HG03066 (cell line): ENCODE measurements at regions not wholly inside any gene's neighbourhood (a gene's known extent, or its start where the extent isn't known, plus 50 kb on each side); places are given as distances from the start of the nearest gene placed in this dataset.
A peak's percentile ranks its signal among the peaks of the same experiment; 100 is the strongest.

Experiments used
- ATAC-seq: cut with Tn5 transposase; IDR thresholded peaks from one replicate; pipeline ENCODE4 v1.9.1; 2021; ENCODE audit warnings: low read depth; ENCODE audit not compliant: unreplicated experiment

DNA sequence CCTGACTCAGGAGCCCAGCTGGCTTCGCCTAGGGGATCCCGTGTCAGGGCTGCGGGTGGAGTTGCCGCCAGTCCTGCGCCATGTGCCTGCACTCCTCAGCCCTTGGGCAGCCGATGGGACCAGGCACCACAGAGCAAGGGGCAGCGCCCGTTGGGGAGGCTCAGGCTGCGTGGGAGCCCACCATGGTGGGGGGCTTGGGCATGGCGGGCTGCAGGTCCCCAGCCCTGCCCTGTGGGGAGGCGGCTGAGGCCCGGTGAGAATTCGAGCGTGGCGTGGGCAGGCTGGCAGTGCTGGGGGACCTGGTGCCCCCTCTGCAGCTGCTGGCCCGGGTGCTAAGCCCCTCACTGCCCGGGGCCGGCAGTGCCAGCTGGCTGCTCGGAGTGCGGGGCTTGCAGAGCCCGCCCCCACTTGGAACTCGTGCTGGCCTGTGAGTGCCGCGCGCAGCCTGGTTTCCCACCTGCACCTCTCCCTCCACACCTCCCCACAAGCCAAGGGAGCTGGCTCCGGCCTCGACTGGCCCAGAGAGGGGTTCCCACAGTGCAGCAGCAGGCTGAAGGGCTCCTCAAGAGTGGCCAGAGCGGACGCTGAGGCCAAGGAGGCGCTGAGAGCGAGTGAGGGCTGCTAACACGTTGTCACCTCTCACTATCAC lies 135.1 kb upstream of the SEL1L start:
- no peak for ATAC-seq

DNA sequence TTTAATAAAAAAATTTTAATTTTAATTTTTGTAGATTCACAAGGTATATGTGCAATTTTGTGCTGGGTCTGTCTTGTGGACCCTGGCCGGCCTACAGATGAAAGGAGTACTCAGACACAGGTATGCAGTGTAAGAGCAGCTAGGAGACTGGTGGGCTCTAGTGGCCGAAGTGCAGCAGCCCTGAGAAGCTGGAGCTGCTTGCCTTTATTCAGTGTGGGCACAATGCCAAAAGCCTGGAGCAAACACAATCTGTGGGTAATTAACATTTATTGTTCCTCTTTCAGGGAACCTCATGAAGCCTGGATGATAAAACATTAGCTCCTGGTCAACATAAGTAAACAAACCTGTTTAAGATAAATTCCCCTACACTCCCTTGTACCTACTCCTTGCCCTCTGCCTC lies 135.7 kb upstream of the SEL1L start:
- no peak for ATAC-seq

DNA sequence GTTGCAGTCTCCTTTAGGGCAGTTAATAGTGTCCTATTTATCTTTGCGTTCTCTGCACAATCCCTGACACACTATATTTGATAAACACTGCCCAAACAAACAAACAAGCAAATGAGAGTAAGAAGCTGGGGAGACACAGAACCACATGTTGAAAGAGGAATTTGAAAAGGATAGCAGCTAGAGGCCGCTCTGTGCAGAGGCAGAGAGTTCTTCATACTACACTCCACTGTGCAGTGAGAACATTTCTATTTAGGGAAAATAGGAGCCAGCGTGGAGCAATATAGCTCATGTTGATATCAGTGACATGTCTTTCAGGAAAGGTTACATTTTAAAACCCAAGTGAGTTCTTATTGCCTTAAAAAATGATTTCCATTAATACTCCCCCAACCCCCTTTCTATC lies 140.3 kb upstream of the SEL1L start:
- ATAC-seq = no peak

DNA sequence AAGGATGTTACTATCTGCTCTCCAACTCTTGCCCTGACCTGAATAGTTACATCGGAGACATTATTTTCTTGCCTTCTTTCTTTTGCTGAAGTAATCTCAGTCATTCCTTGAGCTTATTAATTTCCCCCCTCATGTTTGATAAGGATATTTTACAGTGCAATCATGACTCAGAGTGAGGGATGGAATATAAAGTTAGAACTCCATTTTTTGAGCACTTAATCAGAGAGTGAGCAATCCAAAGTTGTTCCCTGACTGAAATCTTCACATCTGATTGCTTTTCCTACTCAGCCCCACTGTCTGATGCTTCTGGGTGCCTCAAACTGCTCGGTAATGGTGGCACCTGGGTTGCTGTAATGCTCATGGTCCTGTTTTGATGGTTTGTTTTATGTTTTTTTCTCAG lies 142.7 kb upstream of the SEL1L start:
- ATAC-seq = no peak

- no peak for ATAC-seq
Observed at GRCh38 chr14:81676879-81677278, 143.2 kb upstream of the SEL1L start.

GRCh38 chr14:81677736-81678135 lies 144.1 kb upstream of the SEL1L start:
- no peak for ATAC-seq

DNA sequence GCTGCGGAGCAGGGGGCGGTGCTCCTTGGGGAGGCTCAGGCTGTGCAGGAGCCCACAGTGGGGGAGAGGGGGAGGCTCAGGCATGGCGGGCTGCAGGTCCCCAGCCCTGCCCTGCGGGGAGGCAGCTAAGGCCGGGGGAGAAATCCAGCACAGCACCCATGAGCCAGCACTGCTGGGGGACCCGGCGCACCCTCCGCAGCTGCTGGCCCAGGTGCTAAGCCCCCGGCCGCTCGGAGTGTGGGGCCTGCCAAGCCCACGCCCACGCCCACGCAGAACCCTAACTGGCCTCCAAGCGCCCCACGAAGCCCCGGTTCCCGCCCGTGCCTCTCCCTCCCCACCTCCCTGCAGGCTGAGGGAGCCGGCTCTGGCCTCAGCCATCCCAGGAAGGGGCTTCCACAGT lies 145.6 kb upstream of the SEL1L start:
- no peak for ATAC-seq

GRCh38 chr14:81681541-81681940 lies 147.9 kb upstream of the SEL1L start:
- ATAC-seq = no peak

- ATAC-seq = no peak
Observed at GRCh38 chr14:81682134-81682533, 148.5 kb upstream of the SEL1L start.

- no peak for ATAC-seq
Observed at GRCh38 chr14:81682701-81683100, 149.0 kb upstream of the SEL1L start.

DNA sequence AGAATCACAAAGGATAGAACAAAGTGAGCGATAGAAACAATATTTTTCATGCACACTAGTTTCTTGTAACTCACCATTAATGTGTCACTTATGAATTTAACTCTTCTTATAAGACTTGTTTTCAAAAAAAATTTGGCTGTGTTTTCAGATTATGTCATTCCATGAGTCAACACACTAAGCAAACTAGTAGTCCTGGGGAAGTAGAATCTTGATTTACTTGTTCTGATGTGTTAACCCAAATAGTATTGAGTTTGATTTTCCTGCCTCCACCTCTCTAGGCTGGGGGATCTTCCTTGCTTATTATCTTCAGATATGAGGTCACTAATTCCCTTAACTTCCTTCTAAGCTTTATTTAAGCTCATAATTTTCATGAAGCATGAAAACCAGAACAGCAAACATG lies 151.0 kb upstream of the SEL1L start:
- ATAC-seq = no peak

GRCh38 chr14:81686512-81686911 lies 152.9 kb upstream of the SEL1L start:
- no peak for ATAC-seq

DNA sequence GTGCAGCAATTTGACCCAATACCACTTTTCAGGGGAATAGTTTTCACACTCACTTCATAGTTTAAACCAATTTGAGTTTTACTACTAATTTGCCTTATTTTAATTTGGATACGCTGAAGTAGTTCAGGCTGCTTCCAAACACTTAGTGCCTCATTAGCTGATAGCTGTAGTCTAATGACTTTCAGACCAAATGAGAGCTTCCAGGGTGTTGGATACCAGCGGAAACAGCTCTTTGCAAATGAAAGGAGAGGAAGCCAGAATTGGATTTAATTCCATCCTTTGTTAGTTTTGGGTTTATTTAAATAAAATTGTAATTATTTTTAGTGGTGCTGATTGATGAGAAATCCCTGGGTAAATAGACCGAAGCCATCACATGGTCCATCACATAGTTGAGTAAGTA lies 158.3 kb upstream of the SEL1L start:
- no peak for ATAC-seq

GRCh38 chr14:81694419-81694818 lies 160.8 kb upstream of the SEL1L start:
- ATAC-seq = no peak

DNA sequence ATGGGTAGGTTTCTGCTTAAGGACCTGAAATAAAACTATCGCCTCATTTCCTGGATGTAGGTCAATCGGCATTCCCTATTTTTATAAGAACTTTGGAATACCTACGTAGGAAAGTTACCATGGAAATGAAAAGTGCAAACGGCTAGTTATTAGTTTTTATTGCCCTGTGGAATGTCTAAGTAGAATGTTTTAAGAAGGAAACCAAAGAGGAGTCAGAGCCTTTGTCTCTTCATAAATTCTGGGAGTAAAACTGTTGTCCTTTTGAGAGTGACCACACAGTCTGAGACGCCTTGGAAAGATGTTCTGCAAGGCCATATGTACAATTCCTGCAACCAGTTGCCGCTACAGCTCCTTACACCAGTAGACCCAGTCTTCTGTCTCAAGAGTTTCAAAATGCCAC lies 176.0 kb upstream of the SEL1L start:
- no peak for ATAC-seq

DNA sequence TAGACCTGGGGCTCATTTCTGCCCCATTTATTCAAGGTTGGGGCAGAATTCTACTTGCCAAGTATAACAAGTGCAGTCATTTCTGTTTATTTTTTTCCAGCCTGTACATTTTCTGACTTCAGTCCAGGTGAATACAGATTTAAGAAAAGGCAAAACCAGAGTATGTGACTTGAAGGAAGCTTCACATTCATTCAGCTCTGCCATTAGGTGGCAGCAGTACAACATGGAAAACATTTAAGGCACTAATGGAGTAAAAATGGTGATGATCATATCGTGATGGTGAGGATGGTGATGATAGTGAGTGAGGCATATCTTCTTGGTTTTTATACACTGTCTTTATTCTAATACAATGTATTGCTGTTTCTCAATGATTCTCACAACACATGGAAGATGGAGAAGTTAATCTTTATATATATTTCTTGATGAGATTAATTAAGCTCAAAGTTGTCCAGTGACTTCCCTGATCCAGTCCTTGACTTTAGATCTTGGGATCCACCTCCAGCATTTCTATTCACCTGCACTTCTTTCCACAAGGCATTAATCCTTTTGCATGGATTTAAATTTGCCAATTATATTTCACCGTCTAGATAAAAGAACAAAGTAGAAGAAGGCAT lies 176.7 kb upstream of the SEL1L start:
- ATAC-seq = peak; percentile 56

- no peak for ATAC-seq
Observed at GRCh38 chr14:81715731-81716130, 182.1 kb upstream of the SEL1L start.

GRCh38 chr14:81716953-81717352 lies 183.3 kb upstream of the SEL1L start:
- no peak for ATAC-seq

DNA sequence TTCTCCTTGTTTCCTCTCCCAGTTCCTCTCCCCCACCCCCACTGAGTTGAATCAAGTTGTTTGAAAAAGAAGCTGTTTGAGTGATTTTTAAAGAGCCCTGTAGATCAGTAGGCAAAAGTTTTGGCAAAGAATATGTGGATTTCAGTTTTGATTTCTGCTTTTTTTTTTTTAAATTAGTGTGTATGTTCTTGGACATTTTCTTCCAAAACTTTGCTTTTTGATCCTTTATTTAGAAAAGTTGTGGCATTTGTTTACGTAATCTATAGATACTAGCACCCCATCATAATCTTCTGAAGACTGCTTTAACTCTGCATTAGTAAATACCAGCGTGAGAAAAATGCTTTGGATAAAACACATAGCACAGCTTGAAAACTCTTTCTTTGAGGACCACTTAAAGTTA lies 190.3 kb upstream of the SEL1L start:
- ATAC-seq = no peak

DNA sequence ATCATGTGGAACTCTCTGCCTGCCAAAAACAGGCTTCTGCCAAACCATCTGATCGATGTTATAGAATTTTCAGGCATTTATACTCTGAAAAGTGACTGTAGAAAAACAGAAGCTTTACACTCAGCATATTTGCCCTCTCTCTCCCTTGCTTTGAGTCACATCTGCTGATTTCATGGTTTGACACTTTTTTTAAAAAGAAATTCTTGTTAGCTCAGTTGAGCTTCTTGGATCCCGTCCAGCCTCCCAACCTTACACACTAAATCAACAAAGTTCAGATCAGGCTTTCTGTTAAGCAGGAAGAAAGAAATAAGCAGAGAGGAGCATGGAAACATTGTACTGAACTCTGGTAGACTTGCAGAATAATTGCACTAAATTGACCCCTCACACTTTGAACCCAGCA lies 193.6 kb upstream of the SEL1L start:
- ATAC-seq = no peak

GRCh38 chr14:81728447-81728846 lies 194.8 kb upstream of the SEL1L start:
- no peak for ATAC-seq

DNA sequence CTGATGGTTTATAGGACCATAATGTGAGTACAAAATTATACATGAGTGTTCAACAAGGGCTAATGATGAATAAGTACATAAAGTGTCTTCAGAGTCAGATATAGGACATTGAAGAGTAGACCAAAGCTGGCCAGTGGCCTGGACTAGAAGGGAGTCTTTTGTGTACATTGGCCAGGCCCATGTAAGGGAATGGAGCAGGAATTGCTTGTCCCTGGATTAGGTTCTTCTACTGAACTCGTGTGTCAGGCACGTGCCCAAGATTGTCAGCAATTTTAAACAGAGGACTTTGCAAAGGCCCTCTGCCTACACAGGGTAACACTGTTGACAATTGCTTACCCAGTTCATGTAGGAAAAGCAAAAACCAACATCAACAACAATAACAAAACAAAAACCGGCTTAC lies 196.0 kb upstream of the SEL1L start:
- no peak for ATAC-seq

- ATAC-seq = no peak
Observed at GRCh38 chr14:81737938-81738337, 204.3 kb upstream of the SEL1L start.
